Tibial nerve (tissue), 4 donors: ENCODE measurements at regions not wholly inside any gene's neighbourhood (a gene's known extent, or its start where the extent isn't known, plus 50 kb on each side); places are given as distances from the start of the nearest gene placed in this dataset.

Experiments used
- EP300 ChIP-seq, 2 donors: sonication (generic); formaldehyde crosslinking; IDR thresholded peaks; one replicate each; pipeline ENCODE4 v1.6.1; 2017; ENCODE audit warnings: antibody characterized with exemption in 2 of 2, mild to moderate bottlenecking in 1 of 2
- POLR2A ChIP-seq, 2 donors: fragments of 450-650 bp; IDR thresholded peaks; one replicate each; pipeline ENCODE4 v1.6.1; 2017; ENCODE audit warnings: antibody characterized with exemption in 2 of 2, mild to moderate bottlenecking in 2 of 2, moderate library complexity in 2 of 2
- TF ChIP-seq, protein P1 (sequence below), 5 experiments: fragments of 200-600 bp in 3 of 5; fragments of 450-650 bp in 2 of 5; sonication (generic) in 3 of 5; IDR thresholded peaks; one replicate each; pipeline ENCODE4 v1.5.1; 2016 to 2019; ENCODE audit warnings: antibody characterized with exemption in 5 of 5, mild to moderate bottlenecking in 3 of 5, moderate library complexity in 2 of 5

DNA sequence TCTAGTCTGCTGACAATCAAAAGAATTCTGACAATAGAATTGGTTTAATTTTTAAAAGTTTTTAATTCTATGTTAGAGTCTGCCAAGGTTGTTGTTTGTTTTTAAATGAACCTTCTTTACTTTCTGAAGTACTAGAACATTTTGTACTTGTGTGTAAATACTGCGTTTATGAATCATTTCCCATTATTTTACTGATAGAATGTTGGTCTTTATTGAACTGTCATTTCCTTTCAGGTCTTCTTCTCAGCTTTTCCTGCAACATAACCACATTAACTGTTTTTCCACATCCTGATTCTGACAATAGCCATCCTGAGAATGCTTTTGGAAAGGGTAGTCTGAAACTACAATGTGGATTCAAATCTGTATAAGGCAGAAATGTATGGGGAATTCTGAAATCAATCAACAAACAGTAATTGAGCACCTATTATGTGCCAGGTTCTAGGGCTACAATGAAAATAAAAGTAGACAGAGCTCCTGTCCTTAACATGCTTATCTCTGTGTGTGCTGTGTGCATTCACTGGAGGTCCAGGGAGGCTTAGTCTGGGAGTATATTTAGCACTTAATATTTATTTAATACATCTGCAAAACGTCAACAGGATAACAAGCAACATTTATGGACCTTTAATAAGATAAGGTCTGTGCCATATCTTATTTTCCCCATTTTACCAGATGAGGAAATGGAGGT lies 73.1 kb upstream of the SLC38A2 start:
- TF ChIP-seq, protein P1, sequence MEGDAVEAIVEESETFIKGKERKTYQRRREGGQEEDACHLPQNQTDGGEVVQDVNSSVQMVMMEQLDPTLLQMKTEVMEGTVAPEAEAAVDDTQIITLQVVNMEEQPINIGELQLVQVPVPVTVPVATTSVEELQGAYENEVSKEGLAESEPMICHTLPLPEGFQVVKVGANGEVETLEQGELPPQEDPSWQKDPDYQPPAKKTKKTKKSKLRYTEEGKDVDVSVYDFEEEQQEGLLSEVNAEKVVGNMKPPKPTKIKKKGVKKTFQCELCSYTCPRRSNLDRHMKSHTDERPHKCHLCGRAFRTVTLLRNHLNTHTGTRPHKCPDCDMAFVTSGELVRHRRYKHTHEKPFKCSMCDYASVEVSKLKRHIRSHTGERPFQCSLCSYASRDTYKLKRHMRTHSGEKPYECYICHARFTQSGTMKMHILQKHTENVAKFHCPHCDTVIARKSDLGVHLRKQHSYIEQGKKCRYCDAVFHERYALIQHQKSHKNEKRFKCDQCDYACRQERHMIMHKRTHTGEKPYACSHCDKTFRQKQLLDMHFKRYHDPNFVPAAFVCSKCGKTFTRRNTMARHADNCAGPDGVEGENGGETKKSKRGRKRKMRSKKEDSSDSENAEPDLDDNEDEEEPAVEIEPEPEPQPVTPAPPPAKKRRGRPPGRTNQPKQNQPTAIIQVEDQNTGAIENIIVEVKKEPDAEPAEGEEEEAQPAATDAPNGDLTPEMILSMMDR (IDR thresholded peaks at IDR 0.05) = no peak
- TF ChIP-seq POLR2A (IDR thresholded peaks at IDR 0.05) (no peak), EP300 (IDR thresholded peaks at IDR 0.05) (peak in 1 of 2 donors; percentile 25)
